ENCODE measurements at regions not wholly inside any gene's neighbourhood (a gene's known extent, or its start where the extent isn't known, plus 50 kb on each side); places are given as distances from the start of the nearest gene placed in this dataset.

DNA sequence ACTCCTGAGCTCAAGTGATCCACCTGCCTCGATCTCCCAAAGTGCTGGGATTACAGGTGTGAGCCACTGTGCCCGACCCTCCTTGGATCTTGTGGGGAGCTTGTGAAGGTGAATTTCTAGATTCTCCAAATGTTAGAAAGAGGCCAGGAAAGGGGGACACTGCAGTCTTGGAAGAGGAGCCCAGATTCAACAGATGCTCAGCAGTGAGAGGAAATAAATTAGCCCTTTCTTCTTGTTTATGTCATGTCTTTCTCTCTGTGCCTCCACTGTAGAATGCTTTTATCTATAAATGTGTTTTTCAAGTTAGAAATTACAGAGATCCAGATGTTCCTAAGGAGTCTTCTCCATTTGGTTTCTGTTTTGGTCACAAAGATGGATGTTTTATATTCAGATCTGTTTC is 346.6 kb upstream of the KAZN start:
- TF ChIP-seq POLR2AphosphoS5 (IDR thresholded peaks at IDR 0.05) (no peak), POLR2A (IDR thresholded peaks at IDR 0.05) (no peak), EP300 (IDR thresholded peaks at IDR 0.05) (no peak)
